GM12872 (cell line): ENCODE measurements at regions not wholly inside any gene's neighbourhood (a gene's known extent, or its start where the extent isn't known, plus 50 kb on each side); places are given as distances from the start of the nearest gene placed in this dataset.
A peak's percentile ranks its signal among the peaks of the same experiment; 100 is the strongest.

Experiments used
- TF ChIP-seq, protein P1 (sequence below): IDR thresholded peaks from 3 replicates; pipeline ENCODE4 v1.5.1; 2011; ENCODE audit warnings: low read depth, mild to moderate bottlenecking, low read length, moderate library complexity; ENCODE audit not compliant: insufficient read depth

DNA sequence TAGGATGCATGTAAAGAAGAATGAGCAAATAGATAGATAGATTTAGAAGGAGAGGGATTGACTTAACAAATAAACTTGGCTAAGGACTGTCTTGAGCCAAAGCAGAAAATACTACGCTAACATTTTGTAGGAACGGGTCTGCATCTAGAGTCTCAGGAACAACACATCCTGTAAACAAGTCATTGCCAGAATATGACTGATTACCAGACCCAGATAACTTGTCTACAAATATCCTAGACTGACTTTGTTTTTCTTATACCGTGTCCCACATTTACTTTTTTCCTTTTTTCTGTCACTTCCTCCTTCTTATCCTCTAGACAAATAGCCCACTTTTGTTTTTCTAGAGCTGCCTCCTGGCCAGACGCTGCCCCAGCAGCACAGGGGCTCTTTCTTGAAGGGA lies 393.6 kb downstream of the PDGFC start:
- TF ChIP-seq, protein P1, sequence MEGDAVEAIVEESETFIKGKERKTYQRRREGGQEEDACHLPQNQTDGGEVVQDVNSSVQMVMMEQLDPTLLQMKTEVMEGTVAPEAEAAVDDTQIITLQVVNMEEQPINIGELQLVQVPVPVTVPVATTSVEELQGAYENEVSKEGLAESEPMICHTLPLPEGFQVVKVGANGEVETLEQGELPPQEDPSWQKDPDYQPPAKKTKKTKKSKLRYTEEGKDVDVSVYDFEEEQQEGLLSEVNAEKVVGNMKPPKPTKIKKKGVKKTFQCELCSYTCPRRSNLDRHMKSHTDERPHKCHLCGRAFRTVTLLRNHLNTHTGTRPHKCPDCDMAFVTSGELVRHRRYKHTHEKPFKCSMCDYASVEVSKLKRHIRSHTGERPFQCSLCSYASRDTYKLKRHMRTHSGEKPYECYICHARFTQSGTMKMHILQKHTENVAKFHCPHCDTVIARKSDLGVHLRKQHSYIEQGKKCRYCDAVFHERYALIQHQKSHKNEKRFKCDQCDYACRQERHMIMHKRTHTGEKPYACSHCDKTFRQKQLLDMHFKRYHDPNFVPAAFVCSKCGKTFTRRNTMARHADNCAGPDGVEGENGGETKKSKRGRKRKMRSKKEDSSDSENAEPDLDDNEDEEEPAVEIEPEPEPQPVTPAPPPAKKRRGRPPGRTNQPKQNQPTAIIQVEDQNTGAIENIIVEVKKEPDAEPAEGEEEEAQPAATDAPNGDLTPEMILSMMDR, result no peak

DNA sequence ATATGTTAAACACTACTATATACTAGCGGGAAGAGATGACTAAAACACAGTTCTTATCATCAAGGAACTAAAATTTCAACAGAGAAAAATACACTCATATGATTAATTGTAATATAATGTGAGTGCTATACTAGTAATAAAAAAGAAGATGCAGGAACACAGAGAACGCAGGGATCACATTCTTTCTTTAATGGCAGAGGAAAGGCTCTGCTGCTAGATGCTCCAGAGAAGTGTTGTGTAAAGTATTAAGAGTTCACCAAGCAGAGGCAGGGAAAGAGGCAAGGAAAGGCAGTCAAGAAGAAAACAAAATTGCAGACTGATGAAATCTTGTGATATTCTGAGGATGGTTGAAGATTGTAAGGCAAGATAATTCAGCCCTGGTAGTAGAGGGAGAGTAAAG lies 394.7 kb downstream of the PDGFC start:
- TF ChIP-seq, protein P1, result no peak

DNA sequence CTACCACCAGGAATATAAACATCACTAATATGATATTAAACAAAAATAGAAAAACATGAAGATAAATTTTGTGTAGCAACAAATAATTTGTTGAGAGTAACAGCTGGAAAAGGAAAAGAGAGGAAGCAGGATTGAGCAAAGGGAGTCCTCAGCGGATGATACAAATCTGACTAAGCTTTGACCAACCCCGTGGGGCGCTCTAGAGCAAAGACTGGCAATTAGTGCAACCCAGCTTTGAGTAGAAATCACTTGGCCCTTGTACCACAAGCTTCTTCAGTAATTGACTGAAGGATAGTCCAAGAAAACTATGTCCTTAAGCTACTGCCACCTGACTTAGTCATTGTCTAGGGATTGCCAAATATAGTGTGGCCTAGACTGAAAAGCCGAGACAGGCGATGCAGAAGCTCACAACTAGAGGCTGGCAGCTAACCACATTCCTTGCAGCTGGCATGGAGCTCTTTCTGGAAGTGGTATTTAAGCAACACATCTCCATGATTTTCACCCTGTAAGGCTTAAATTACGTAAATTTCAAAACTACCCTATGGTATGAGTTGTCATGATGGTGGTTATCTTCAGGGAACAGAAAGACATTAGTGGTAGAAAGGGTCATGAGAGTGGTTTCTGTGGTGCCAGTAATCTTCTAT lies 396.0 kb downstream of the PDGFC start:
- TF ChIP-seq, protein P1, result peak; percentile 28; the same call in 1 of the 3 replicates

DNA sequence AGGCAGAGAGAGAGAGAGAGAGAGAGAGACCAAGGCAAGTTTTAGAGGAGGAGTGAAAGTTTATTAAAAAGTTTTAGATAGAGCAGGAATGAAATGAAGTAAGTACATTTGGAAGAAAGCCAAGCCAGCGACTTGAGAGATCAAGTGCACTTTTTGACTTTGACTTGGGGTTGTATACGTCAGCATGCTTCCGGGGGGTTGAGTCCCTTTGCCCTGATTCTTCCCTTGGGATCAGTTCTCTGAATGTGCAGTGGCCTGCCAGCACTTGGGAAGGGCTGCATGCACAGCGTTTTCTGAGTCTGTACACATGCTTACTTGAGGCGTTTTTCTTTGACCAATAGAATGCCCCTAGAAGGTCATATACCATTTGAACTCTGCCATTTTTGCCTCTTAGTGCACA lies 400.5 kb downstream of the PDGFC start:
- TF ChIP-seq, protein P1, result no peak

DNA sequence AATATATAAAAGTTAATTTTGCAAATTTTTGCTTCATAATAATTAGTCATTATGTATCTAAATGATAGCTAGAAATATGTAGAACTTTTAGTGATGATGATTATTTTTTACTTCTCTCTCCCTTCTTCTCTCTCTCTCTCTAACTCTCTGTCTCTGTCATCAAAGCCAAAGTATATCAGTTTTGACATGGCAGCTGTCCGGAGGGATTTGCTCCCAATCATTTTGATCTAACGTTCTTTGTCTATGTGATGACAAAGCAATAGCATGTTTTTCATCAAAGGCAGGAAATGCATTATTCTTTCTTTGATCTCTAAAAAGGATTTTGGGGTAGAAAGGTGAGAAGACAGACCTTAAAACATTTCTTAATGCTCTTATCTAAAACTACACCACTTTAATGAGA lies 402.1 kb downstream of the PDGFC start:
- TF ChIP-seq, protein P1, result no peak

DNA sequence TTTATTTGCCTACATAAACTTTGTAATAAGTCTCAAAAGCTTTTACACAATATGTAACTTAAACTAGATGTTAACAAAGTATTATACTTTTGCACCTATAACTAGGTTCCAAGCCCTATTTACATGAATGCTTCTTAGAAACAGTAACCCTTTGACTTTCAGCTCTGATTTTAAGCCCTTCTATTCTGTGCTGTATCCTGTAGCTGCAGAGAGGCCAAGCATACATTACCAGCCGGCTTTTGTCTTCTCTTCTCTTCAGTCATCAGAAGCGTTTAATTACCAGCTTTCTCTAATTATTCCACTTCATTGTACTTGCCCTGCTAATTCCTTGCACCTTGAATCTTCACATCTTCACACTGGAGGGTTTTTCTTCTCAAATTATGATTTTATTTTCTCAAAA lies 403.1 kb downstream of the PDGFC start:
- TF ChIP-seq, protein P1, result no peak

DNA sequence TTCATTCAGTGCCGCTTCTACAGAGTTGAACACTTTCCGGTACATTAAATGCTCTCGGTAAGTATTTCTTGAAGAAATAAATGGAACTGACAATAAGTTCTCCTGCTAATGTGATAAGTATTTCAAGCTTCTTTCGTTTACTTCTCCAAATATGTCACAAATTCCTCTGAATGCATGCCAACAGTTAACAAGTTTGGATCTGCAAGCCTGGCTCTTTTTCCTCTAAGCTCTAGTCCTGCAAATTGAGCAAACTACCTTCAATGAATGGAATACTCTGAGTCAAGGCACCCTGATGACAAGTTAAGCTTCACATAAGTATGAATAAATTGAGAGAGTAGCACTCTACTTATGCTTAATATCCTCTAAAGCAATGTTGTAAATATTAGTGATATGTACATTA lies 403.6 kb downstream of the PDGFC start:
- TF ChIP-seq, protein P1, result no peak
